ENCODE measurements at regions not wholly inside any gene's neighbourhood (a gene's known extent, or its start where the extent isn't known, plus 50 kb on each side); places are given as distances from the start of the nearest gene placed in this dataset.

DNA sequence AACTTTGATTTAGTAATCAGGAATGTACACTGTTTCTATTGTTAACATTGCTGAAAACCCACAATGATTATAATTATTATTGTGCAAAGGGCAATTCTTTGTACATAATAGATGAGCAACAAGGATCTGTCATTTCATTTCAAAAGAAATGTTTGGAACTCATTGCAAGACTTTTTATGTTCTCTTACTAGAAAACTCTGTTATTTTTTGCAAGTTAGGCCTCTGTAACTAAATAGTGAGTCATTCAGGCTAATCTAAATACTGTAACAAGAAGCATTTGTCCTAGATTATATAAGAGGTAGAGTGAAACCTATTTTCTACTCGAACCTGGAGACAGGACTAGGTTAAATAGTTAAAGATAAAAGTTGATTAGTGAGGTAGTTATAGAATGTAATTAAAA, 93.2 kb upstream of the FAM47B start:
- Histone ChIP-seq H3K27me3 (ENCODE audit: control insufficient read depth, insufficient read depth, low read length) (no peaks in the 10 kb centered on the region), H3K36me3 (ENCODE audit: control insufficient read depth, insufficient read depth, low read length) (no peaks in the 10 kb centered on the region), H3K4me3 (ENCODE audit: low read depth, low read length) (no peak overlapping the region)
- no peak for DNase-seq (ENCODE audit: low read depth)
- TF ChIP-seq, protein P1, sequence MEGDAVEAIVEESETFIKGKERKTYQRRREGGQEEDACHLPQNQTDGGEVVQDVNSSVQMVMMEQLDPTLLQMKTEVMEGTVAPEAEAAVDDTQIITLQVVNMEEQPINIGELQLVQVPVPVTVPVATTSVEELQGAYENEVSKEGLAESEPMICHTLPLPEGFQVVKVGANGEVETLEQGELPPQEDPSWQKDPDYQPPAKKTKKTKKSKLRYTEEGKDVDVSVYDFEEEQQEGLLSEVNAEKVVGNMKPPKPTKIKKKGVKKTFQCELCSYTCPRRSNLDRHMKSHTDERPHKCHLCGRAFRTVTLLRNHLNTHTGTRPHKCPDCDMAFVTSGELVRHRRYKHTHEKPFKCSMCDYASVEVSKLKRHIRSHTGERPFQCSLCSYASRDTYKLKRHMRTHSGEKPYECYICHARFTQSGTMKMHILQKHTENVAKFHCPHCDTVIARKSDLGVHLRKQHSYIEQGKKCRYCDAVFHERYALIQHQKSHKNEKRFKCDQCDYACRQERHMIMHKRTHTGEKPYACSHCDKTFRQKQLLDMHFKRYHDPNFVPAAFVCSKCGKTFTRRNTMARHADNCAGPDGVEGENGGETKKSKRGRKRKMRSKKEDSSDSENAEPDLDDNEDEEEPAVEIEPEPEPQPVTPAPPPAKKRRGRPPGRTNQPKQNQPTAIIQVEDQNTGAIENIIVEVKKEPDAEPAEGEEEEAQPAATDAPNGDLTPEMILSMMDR (IDR thresholded peaks at IDR 0.05; ENCODE audit: insufficient read depth, low read length, poor library complexity, severe bottlenecking): no peak

DNA sequence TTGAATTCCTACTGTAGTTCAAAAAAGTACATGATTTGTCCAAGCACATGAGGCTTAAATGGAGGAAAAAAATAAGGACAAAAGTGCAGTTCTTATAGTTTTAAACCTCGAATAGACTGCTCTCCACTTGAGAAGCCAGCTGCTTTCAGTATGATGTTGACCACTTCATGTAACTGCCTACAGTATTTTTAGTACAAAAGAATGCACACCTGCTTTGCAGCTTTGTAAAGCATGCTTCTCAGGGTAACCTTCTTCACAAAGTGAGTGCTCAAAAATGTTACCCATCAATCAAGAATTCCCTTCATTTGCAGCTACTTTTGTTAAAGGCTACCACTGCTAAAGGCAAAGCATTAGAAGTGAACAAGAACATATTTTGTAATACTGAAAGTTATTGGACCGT, 83.4 kb upstream of the FAM47B start:
- TF ChIP-seq, protein P1 (IDR thresholded peaks at IDR 0.05; ENCODE audit: insufficient read depth, low read length, poor library complexity, severe bottlenecking): no peak
- Histone ChIP-seq H3K4me3 (ENCODE audit: low read depth, low read length) (no peak overlapping the region), H3K27me3 (ENCODE audit: control insufficient read depth, insufficient read depth, low read length) (no peaks in the 10 kb centered on the region), H3K36me3 (ENCODE audit: control insufficient read depth, insufficient read depth, low read length) (no peaks in the 10 kb centered on the region)
- no peak for DNase-seq (ENCODE audit: low read depth)

DNA sequence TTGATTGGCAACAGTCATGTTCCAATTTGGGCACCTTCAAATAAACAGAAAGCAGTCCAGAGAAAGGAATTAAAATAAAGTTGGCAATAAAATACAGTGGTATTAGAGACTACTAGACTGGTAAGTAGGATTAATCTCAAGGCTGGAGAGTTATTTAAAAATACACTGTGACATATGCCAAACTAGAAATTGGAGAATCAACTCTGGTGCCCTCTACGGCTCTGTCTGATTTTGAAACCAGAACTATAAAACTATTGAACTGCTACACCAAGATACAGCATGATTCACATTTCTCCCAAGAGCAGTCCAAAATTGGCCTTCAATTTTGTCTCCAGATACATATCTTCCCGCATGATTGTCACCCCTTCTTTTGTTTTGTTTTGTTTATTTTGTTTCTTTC, 78.7 kb upstream of the FAM47B start:
- TF ChIP-seq, protein P1 (IDR thresholded peaks at IDR 0.05; ENCODE audit: insufficient read depth, low read length, poor library complexity, severe bottlenecking): no peak
- Histone ChIP-seq H3K27me3 (ENCODE audit: control insufficient read depth, insufficient read depth, low read length) (no peaks in the 10 kb centered on the region), H3K4me3 (ENCODE audit: low read depth, low read length) (no peak overlapping the region), H3K36me3 (ENCODE audit: control insufficient read depth, insufficient read depth, low read length) (no peaks in the 10 kb centered on the region)
- no peak for DNase-seq (ENCODE audit: low read depth)

DNA sequence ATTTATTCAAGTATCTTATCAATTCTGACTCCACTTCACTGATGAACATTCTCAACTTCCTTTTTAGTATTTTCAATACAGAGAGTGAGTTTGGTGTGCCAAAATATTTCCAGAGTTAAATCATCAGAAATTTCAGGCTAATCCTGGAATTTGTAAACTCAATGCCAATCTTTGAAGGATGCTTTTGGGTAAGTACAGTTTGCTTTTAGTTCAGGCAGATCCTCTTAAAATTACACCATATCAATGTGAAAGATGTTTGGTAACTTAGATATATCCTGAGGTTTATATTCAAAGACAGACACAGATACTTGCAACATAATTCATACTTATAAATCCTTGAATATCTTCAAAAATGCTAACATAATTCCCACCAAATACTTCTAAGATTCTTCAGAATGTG, 76.0 kb upstream of the FAM47B start:
- DNase-seq (ENCODE audit: low read depth): no peak
- Histone ChIP-seq H3K27me3 (ENCODE audit: control insufficient read depth, insufficient read depth, low read length) (no peaks in the 10 kb centered on the region), H3K36me3 (ENCODE audit: control insufficient read depth, insufficient read depth, low read length) (no peaks in the 10 kb centered on the region), H3K4me3 (ENCODE audit: low read depth, low read length) (no peak overlapping the region)
- TF ChIP-seq, protein P1 (IDR thresholded peaks at IDR 0.05; ENCODE audit: insufficient read depth, low read length, poor library complexity, severe bottlenecking): no peak

DNA sequence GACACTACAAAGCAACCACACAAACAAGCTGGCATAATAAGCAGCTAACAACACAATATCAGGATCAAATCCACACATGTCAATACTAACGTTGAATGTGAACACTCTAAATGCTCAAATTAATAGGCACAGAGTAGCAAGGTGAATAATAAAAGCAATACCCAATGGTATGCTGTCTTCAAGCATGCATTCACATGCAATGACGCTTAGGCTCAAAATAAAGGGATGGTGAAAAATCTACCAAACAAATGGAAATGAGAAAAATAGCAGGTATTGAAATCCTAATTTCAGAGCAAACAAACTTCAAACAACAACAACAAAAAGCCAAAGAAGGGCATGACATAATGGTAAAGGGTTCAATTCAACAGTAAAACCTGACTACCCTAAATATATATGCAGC, 74.0 kb upstream of the FAM47B start:
- Histone ChIP-seq H3K27me3 (ENCODE audit: control insufficient read depth, insufficient read depth, low read length) (no peaks in the 10 kb centered on the region), H3K4me3 (ENCODE audit: low read depth, low read length) (no peak overlapping the region), H3K36me3 (ENCODE audit: control insufficient read depth, insufficient read depth, low read length) (no peaks in the 10 kb centered on the region)
- DNase-seq (ENCODE audit: low read depth): no peak
- TF ChIP-seq, protein P1 (IDR thresholded peaks at IDR 0.05; ENCODE audit: insufficient read depth, low read length, poor library complexity, severe bottlenecking): no peak

DNA sequence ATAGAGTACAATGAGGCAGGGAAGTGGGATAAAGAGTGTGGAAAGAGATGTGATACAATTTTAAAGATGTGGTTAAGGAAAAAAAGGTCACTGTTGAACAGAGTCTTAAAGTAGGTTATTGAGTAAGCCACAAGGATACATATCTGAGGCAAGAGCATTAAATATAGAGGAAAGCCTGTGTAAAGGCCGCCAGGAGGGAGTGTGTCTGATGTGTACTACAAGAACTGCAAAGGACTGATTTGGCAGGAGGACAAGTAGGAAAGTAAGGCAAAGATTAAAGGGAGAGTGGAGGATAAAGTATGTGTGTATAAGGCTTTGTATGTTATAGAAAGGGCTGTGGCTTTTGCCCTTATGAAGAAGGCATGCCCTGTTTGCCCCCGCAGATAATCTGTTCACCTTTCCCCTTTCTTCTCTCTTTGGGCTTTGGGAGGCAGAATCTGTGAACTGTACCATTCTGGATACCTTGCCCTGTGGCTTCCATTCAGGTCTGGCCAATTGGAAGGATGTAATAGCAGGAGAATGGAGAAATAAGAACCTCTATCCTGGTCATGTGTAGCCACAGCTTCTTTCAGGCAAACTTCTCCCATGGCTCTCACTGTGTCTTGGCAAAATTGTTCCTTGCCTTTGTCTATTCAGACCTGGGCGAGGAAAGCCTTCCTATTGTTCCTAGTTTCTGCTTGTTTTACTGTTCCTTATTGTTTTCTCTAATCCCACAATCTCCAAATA, 68.9 kb upstream of the FAM47B start:
- no peak for DNase-seq (ENCODE audit: low read depth)
- H3K27me3 ChIP-seq (ENCODE audit: control insufficient read depth, insufficient read depth, low read length): no peaks in the 10 kb centered on the region
- no peaks in the 10 kb centered on the region for H3K36me3 ChIP-seq (ENCODE audit: control insufficient read depth, insufficient read depth, low read length)
- no peak overlapping the region for H3K4me3 ChIP-seq (ENCODE audit: low read depth, low read length)
- TF ChIP-seq, protein P1 (IDR thresholded peaks at IDR 0.05; ENCODE audit: insufficient read depth, low read length, poor library complexity, severe bottlenecking): no peak

Measured in kidney epithelial cell (primary cell).